ENCODE measurements at regions not wholly inside any gene's neighbourhood (a gene's known extent, or its start where the extent isn't known, plus 50 kb on each side); places are given as distances from the start of the nearest gene placed in this dataset.

DNA sequence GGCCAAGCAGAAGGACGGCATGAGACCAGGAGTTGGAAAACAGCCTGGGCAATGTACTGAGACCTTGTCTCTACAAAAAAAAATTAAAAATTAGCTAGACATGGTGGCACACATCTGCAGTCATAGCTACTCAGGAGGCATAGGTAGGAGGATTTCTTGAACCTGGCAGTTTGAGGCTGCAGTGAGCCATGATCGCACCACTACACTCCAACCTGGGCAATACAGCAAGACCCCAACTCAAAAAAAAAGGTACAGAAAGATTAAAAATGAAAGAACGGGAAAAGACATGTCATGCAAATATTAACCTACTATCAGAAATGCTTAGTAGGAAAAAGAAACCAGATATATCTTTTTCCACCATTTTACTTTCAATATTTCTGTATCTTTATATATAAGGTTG, 99.6 kb upstream of the ATP11B start:
- ATAC-seq, result no peak
- no peaks in the 10 kb centered on the region for H3K4me1 Mint-ChIP-seq
- no peak for TF ChIP-seq CTCF (IDR thresholded peaks at IDR 0.05)
- H3K27me3 Mint-ChIP-seq (ENCODE audit: low read depth in 2 of 2), result peaks cover 4 to 16% of the 10 kb centered on the region in 2 donors
- no peak overlapping the region for H3K27ac Mint-ChIP-seq
- H3K9me3 Mint-ChIP-seq, result no peaks in the 10 kb centered on the region
- no peaks in the 10 kb centered on the region for H3K27me3 ChIP-seq (ENCODE audit: control insufficient read depth, insufficient read depth, low read length)
- no peak for DNase-seq
- no peak overlapping the region for H3K4me3 Mint-ChIP-seq
- intact Hi-C loops (cut with micrococcal nuclease), result no loop called here
- H3K36me3 Mint-ChIP-seq, result no peaks in the 10 kb centered on the region
- no peaks in the 10 kb centered on the region for H3K9me3 ChIP-seq (ENCODE audit: control insufficient read depth, insufficient read depth, low read length)
- H3K4me3 ChIP-seq (ENCODE audit: low read length), result no peak overlapping the region
- WGBS (ENCODE audit: insufficient coverage), result 94% methylated on average over 2 of the region's 3 CpGs
- H3K4me1 ChIP-seq (ENCODE audit: control insufficient read depth, insufficient read depth, low read length), result no peaks in the 10 kb centered on the region
- H3K27ac ChIP-seq (ENCODE audit: low read length), result no peak overlapping the region
- no peaks in the 10 kb centered on the region for H3K36me3 ChIP-seq (ENCODE audit: control insufficient read depth, insufficient read depth, low read length)

DNA sequence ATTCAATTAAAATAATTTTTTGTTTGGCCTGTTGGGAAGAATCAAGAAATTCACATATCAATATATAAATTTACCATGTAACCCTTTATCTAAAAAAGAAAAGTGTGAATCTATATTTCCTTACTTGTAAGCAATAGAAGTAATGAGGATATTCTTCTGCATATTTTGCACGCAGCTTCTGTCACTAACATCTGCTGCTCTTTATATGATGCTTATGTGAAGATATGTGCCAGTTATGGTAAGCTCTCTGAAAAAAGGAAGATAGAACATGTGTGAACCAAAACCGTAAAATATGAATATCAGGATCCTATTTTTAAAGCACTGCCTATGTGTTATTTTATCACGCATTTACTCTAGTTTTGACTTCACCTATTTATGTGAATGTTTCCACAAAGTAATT, 96.4 kb upstream of the ATP11B start:
- no peak overlapping the region for H3K4me3 Mint-ChIP-seq
- no peak for ATAC-seq

DNA sequence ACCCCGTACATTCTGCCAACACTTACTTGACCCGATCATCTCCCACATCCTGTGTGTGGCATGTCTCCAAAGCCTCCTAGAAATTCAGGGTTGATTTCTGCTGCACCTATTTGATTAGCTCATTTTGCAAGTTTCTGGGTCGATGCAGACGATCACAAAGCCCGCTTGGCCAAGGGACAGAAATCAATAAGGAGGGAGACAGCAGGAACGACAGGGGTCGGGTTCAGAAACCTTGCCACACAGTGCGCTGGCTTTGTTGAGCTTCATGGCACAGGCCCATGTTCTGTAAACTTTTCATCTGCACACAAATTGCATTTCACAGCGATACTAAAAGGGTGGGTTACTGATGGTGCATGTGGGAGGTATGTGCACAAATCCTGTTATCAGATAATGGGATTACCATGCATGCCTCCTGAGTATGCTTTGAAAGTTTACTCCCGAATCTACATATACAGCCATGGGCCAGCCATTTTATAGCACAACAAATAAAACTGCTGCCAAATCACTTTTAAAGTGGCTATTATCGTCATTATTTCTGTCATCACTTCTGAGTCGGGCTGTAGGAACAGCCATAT, 95.9 kb upstream of the ATP11B start:
- Mint-ChIP-seq H3K27me3 (ENCODE audit: low read depth in 2 of 2) (peaks cover 6 to 19% of the 10 kb centered on the region in 2 donors), H3K27ac (no peak overlapping the region), H3K4me3 (no peak overlapping the region), H3K36me3 (no peaks in the 10 kb centered on the region), H3K9me3 (no peaks in the 10 kb centered on the region), H3K4me1 (no peaks in the 10 kb centered on the region)
- ATAC-seq, result no peak
- WGBS (ENCODE audit: insufficient coverage), result 87% methylated on average over 11 of the region's 12 CpGs
- intact Hi-C loops (cut with micrococcal nuclease), result no loop called here
- no peak for DNase-seq
- no peak overlapping the region for H3K27ac ChIP-seq (ENCODE audit: low read length)
- no peaks in the 10 kb centered on the region for H3K36me3 ChIP-seq (ENCODE audit: control insufficient read depth, insufficient read depth, low read length)
- no peak overlapping the region for H3K4me3 ChIP-seq (ENCODE audit: low read length)
- no peaks in the 10 kb centered on the region for H3K27me3 ChIP-seq (ENCODE audit: control insufficient read depth, insufficient read depth, low read length)
- TF ChIP-seq CTCF (IDR thresholded peaks at IDR 0.05), result no peak
- no peaks in the 10 kb centered on the region for H3K9me3 ChIP-seq (ENCODE audit: control insufficient read depth, insufficient read depth, low read length)
- no peaks in the 10 kb centered on the region for H3K4me1 ChIP-seq (ENCODE audit: control insufficient read depth, insufficient read depth, low read length)

More for the DNA sequence above, 96.4 kb upstream of the ATP11B start:
- DNase-seq, result no peak
- intact Hi-C loops (cut with micrococcal nuclease), result no loop called here
- H3K4me1 ChIP-seq (ENCODE audit: control insufficient read depth, insufficient read depth, low read length), result no peaks in the 10 kb centered on the region
- peaks cover 6 to 16% of the 10 kb centered on the region in 2 donors for H3K27me3 Mint-ChIP-seq (ENCODE audit: low read depth in 2 of 2)
- H3K36me3 ChIP-seq (ENCODE audit: control insufficient read depth, insufficient read depth, low read length), result no peaks in the 10 kb centered on the region
- H3K27ac ChIP-seq (ENCODE audit: low read length), result no peak overlapping the region
- H3K27ac Mint-ChIP-seq, result no peak overlapping the region
- WGBS (ENCODE audit: insufficient coverage), result 87% methylated on average over 3 of the region's 3 CpGs
- H3K27me3 ChIP-seq (ENCODE audit: control insufficient read depth, insufficient read depth, low read length), result no peaks in the 10 kb centered on the region
- no peaks in the 10 kb centered on the region for H3K36me3 Mint-ChIP-seq
- H3K4me1 Mint-ChIP-seq, result no peaks in the 10 kb centered on the region
- H3K9me3 Mint-ChIP-seq, result no peaks in the 10 kb centered on the region
- no peaks in the 10 kb centered on the region for H3K9me3 ChIP-seq (ENCODE audit: control insufficient read depth, insufficient read depth, low read length)
- no peak for TF ChIP-seq CTCF (IDR thresholded peaks at IDR 0.05)
- H3K4me3 ChIP-seq (ENCODE audit: low read length), result no peak overlapping the region

DNA sequence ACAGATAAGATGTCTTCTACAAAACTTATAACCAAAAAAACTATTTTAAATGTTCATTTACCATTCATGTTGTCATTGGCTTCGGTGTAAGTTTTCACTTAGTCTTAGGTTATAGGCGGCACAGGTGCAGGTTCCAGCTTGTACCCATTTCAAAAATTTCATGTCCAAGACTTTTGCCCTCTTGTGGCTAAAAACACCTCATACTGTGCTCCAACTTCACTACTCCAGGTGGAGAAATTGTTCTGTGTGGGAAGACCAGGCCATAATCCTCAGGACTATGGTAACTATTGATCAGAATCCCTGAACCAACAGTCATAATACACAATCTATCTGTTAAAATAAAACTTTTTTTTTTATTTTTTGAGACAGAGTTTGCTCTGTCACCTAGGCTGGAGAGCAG, 95.2 kb upstream of the ATP11B start:
- no peak overlapping the region for H3K27ac Mint-ChIP-seq
- WGBS (ENCODE audit: insufficient coverage), result 100% methylated on average over 2 of the region's 2 CpGs
- H3K27ac ChIP-seq (ENCODE audit: low read length), result no peak overlapping the region
- H3K36me3 ChIP-seq (ENCODE audit: control insufficient read depth, insufficient read depth, low read length), result no peaks in the 10 kb centered on the region
- H3K4me1 ChIP-seq (ENCODE audit: control insufficient read depth, insufficient read depth, low read length), result no peaks in the 10 kb centered on the region
- no peaks in the 10 kb centered on the region for H3K27me3 ChIP-seq (ENCODE audit: control insufficient read depth, insufficient read depth, low read length)
- no peaks in the 10 kb centered on the region for H3K9me3 Mint-ChIP-seq
- no peaks in the 10 kb centered on the region for H3K4me1 Mint-ChIP-seq
- no peak overlapping the region for H3K4me3 ChIP-seq (ENCODE audit: low read length)
- H3K36me3 Mint-ChIP-seq, result no peaks in the 10 kb centered on the region
- H3K9me3 ChIP-seq (ENCODE audit: control insufficient read depth, insufficient read depth, low read length), result no peaks in the 10 kb centered on the region
- no peak overlapping the region for H3K4me3 Mint-ChIP-seq
- ATAC-seq, result no peak
- no peak for TF ChIP-seq CTCF (IDR thresholded peaks at IDR 0.05)
- intact Hi-C loops (cut with micrococcal nuclease), result no loop called here
- peaks cover 6 to 23% of the 10 kb centered on the region in 2 donors for H3K27me3 Mint-ChIP-seq (ENCODE audit: low read depth in 2 of 2)
- no peak for DNase-seq
